Skin epidermis (tissue), 12 donors: ENCODE measurements at regions not wholly inside any gene's neighbourhood (a gene's known extent, or its start where the extent isn't known, plus 50 kb on each side); places are given as distances from the start of the nearest gene placed in this dataset.

Source experiments
- H3K27ac ChIP-seq, 21 experiments: fragments of 200-600 bp; sonication (generic) in 11 of 21; one replicate each; pipeline ENCODE4 v1.5.0; 2020; ENCODE audit warnings: mild to moderate bottlenecking in 3 of 21, inconsistent platforms in 2 of 21, moderate library complexity in 2 of 21
- H3K4me3 ChIP-seq, 7 experiments: fragments of 200-600 bp; sonication (generic) in 2 of 7; one replicate each; pipeline ENCODE4 v1.5.0; 2020; ENCODE audit warnings: inconsistent platforms in 2 of 7, mild to moderate bottlenecking in 2 of 7, moderate library complexity in 1 of 7

- Histone ChIP-seq H3K27ac (no peak overlapping the region), H3K4me3 (no peak overlapping the region)
These were observed 457.2 kb upstream of the CADM1 start for GRCh38 chr11:115961159-115962003.

GRCh38 chr11:115959081-115959486, 454.9 kb upstream of the CADM1 start:
- H3K4me3 ChIP-seq: no peak overlapping the region
- no peak overlapping the region for H3K27ac ChIP-seq

- H3K27ac ChIP-seq: no peak overlapping the region
These were observed 454.1 kb upstream of the CADM1 start for GRCh38 chr11:115958089-115959000.

GRCh38 chr11:115955803-115956202, 451.6 kb upstream of the CADM1 start:
- no peak overlapping the region for H3K4me3 ChIP-seq
- no peak overlapping the region for H3K27ac ChIP-seq

More at GRCh38 chr11:115958089-115959000, 454.1 kb upstream of the CADM1 start:
- no peak overlapping the region for H3K4me3 ChIP-seq

- Histone ChIP-seq H3K27ac (no peak overlapping the region), H3K4me3 (no peak overlapping the region)
These were observed 446.4 kb upstream of the CADM1 start for GRCh38 chr11:115950660-115951059.

GRCh38 chr11:115944596-115944995, 440.4 kb upstream of the CADM1 start:
- no peak overlapping the region for H3K4me3 ChIP-seq

GRCh38 chr11:115942011-115942410, 437.8 kb upstream of the CADM1 start:
- Histone ChIP-seq H3K4me3 (no peak overlapping the region), H3K27ac (peak overlapping the region in 4 of 21 experiments; percentile 36 to 64 (median 40))

More at GRCh38 chr11:115944596-115944995, 440.4 kb upstream of the CADM1 start:
- H3K27ac ChIP-seq: no peak overlapping the region

- H3K27ac ChIP-seq: peak overlapping the region in 4 of 21 experiments; percentile 36 to 70 (median 50)
These were observed 437.3 kb upstream of the CADM1 start for GRCh38 chr11:115941481-115941993.

GRCh38 chr11:115941044-115941443, 436.8 kb upstream of the CADM1 start:
- H3K4me3 ChIP-seq: no peak overlapping the region

More at GRCh38 chr11:115941481-115941993, 437.3 kb upstream of the CADM1 start:
- H3K4me3 ChIP-seq: no peak overlapping the region

GRCh38 chr11:115939731-115940421, 435.7 kb upstream of the CADM1 start:
- H3K27ac ChIP-seq: no peak overlapping the region
- no peak overlapping the region for H3K4me3 ChIP-seq

More at GRCh38 chr11:115941044-115941443, 436.8 kb upstream of the CADM1 start:
- peak overlapping the region in 4 of 21 experiments; percentile 4 to 70 (median 40) for H3K27ac ChIP-seq

GRCh38 chr11:115939104-115939730, 435.0 kb upstream of the CADM1 start:
- no peak overlapping the region for H3K4me3 ChIP-seq
- no peak overlapping the region for H3K27ac ChIP-seq

GRCh38 chr11:115933564-115933963, 429.3 kb upstream of the CADM1 start:
- no peak overlapping the region for H3K4me3 ChIP-seq
- no peak overlapping the region for H3K27ac ChIP-seq

GRCh38 chr11:115931548-115932083, 427.4 kb upstream of the CADM1 start:
- H3K27ac ChIP-seq: no peak overlapping the region
- no peak overlapping the region for H3K4me3 ChIP-seq

- Histone ChIP-seq H3K4me3 (no peak overlapping the region), H3K27ac (no peak overlapping the region)
These were observed 426.8 kb upstream of the CADM1 start for GRCh38 chr11:115930886-115931547.

GRCh38 chr11:115930291-115930690, 426.1 kb upstream of the CADM1 start:
- Histone ChIP-seq H3K27ac (no peak overlapping the region), H3K4me3 (no peak overlapping the region)

- H3K4me3 ChIP-seq: no peak overlapping the region
- H3K27ac ChIP-seq: no peak overlapping the region
These were observed 425.5 kb upstream of the CADM1 start for GRCh38 chr11:115929618-115930129.

- H3K4me3 ChIP-seq: no peak overlapping the region
- no peak overlapping the region for H3K27ac ChIP-seq
These were observed 424.6 kb upstream of the CADM1 start for GRCh38 chr11:115928811-115929210.

GRCh38 chr11:115927823-115928329, 423.7 kb upstream of the CADM1 start:
- no peak overlapping the region for H3K4me3 ChIP-seq
- no peak overlapping the region for H3K27ac ChIP-seq
